ENCODE measurements at regions not wholly inside any gene's neighbourhood (a gene's known extent, or its start where the extent isn't known, plus 50 kb on each side); places are given as distances from the start of the nearest gene placed in this dataset.

GRCh38 chr13:53327680-53328315, 299.2 kb downstream of the OLFM4 start:
- H3K4me1 ChIP-seq (ENCODE audit: insufficient read depth, low read length), result no peaks in the 10 kb centered on the region
- H3K27me3 ChIP-seq (ENCODE audit: insufficient read depth, low read length), result no peaks in the 10 kb centered on the region
- no peak overlapping the region for H3K27ac ChIP-seq (ENCODE audit: low read depth, low read length)
- H3K4me3 ChIP-seq (ENCODE audit: low read length), result no peak overlapping the region
- WGBS, result 93% methylated on average over 3 of the region's 4 CpGs
- H3K9ac ChIP-seq (ENCODE audit: low read depth, low read length), result no peak overlapping the region
- H3K9me3 ChIP-seq (ENCODE audit: insufficient read depth, low read depth, low read length), result no peaks in the 10 kb centered on the region
- no peaks in the 10 kb centered on the region for H3K36me3 ChIP-seq (ENCODE audit: insufficient read depth, low read length)

- Histone ChIP-seq H3K9ac (ENCODE audit: low read depth, low read length) (no peak overlapping the region), H3K27ac (ENCODE audit: low read depth, low read length) (no peak overlapping the region), H3K4me1 (ENCODE audit: insufficient read depth, low read length) (peaks cover 4% of the 10 kb centered on the region; the same call in 1 of the 2 replicates), H3K4me3 (ENCODE audit: low read length) (no peak overlapping the region), H3K9me3 (ENCODE audit: insufficient read depth, low read depth, low read length) (no peaks in the 10 kb centered on the region), H3K36me3 (ENCODE audit: insufficient read depth, low read length) (no peaks in the 10 kb centered on the region), H3K27me3 (ENCODE audit: insufficient read depth, low read length) (peaks cover 3% of the 10 kb centered on the region; the same call in 1 of the 2 replicates)
- 94% methylated on average over 2 of the region's 4 CpGs for WGBS
Measured at GRCh38 chr13:53336441-53337160, 308.0 kb downstream of the OLFM4 start.

GRCh38 chr13:53338760-53339159, 310.1 kb downstream of the OLFM4 start:
- Histone ChIP-seq H3K4me1 (ENCODE audit: insufficient read depth, low read length) (peaks cover 16% of the 10 kb centered on the region), H3K9me3 (ENCODE audit: insufficient read depth, low read depth, low read length) (no peaks in the 10 kb centered on the region), H3K27me3 (ENCODE audit: insufficient read depth, low read length) (peaks cover 13% of the 10 kb centered on the region; the same call in 1 of the 2 replicates), H3K4me3 (ENCODE audit: low read length) (no peak overlapping the region), H3K36me3 (ENCODE audit: insufficient read depth, low read length) (no peaks in the 10 kb centered on the region), H3K9ac (ENCODE audit: low read depth, low read length) (no peak overlapping the region), H3K27ac (ENCODE audit: low read depth, low read length) (no peak overlapping the region)
- 94% methylated on average over 3 of the region's 3 CpGs for WGBS

- 100% methylated on average over 1 of the region's 1 CpG for WGBS
- no peak overlapping the region for H3K9ac ChIP-seq (ENCODE audit: low read depth, low read length)
- H3K4me3 ChIP-seq (ENCODE audit: low read length), result no peak overlapping the region
- no peaks in the 10 kb centered on the region for H3K36me3 ChIP-seq (ENCODE audit: insufficient read depth, low read length)
- H3K9me3 ChIP-seq (ENCODE audit: insufficient read depth, low read depth, low read length), result no peaks in the 10 kb centered on the region
- H3K4me1 ChIP-seq (ENCODE audit: insufficient read depth, low read length), result peaks cover 27% of the 10 kb centered on the region
- H3K27me3 ChIP-seq (ENCODE audit: insufficient read depth, low read length), result peaks cover 27% of the 10 kb centered on the region
- no peak overlapping the region for H3K27ac ChIP-seq (ENCODE audit: low read depth, low read length)
Measured at GRCh38 chr13:53340505-53341143, 312.0 kb downstream of the OLFM4 start.

- Histone ChIP-seq H3K9ac (ENCODE audit: low read depth, low read length) (no peak overlapping the region), H3K27me3 (ENCODE audit: insufficient read depth, low read length) (peaks cover 27% of the 10 kb centered on the region), H3K9me3 (ENCODE audit: insufficient read depth, low read depth, low read length) (no peaks in the 10 kb centered on the region), H3K27ac (ENCODE audit: low read depth, low read length) (no peak overlapping the region), H3K36me3 (ENCODE audit: insufficient read depth, low read length) (no peaks in the 10 kb centered on the region), H3K4me3 (ENCODE audit: low read length) (no peak overlapping the region), H3K4me1 (ENCODE audit: insufficient read depth, low read length) (peaks cover 27% of the 10 kb centered on the region)
- WGBS, result 78% methylated on average over 3 of the region's 3 CpGs
Measured at GRCh38 chr13:53341144-53341510, 312.5 kb downstream of the OLFM4 start.

- Histone ChIP-seq H3K36me3 (ENCODE audit: insufficient read depth, low read length) (no peaks in the 10 kb centered on the region), H3K4me1 (ENCODE audit: insufficient read depth, low read length) (peaks cover 27% of the 10 kb centered on the region), H3K4me3 (ENCODE audit: low read length) (0 out of 2 replicates have a peak overlapping the region, but pooled peaks have one; percentile 4), H3K9ac (ENCODE audit: low read depth, low read length) (0 out of 2 replicates have a peak overlapping the region, but pooled peaks have one; percentile 4), H3K27ac (ENCODE audit: low read depth, low read length) (peak overlapping the region; percentile 92; the same call in 1 of the 2 replicates), H3K27me3 (ENCODE audit: insufficient read depth, low read length) (peaks cover 27% of the 10 kb centered on the region), H3K9me3 (ENCODE audit: insufficient read depth, low read depth, low read length) (no peaks in the 10 kb centered on the region)
- 64% methylated on average over 3 of the region's 3 CpGs for WGBS
Measured at GRCh38 chr13:53342623-53343360, 314.2 kb downstream of the OLFM4 start.

- Histone ChIP-seq H3K9me3 (ENCODE audit: insufficient read depth, low read depth, low read length) (no peaks in the 10 kb centered on the region), H3K4me3 (ENCODE audit: low read length) (0 out of 2 replicates have a peak overlapping the region, but pooled peaks have one; percentile 4), H3K4me1 (ENCODE audit: insufficient read depth, low read length) (peaks cover 27% of the 10 kb centered on the region), H3K27ac (ENCODE audit: low read depth, low read length) (peak overlapping the region; percentile 92; the same call in 1 of the 2 replicates), H3K27me3 (ENCODE audit: insufficient read depth, low read length) (peaks cover 31% of the 10 kb centered on the region), H3K9ac (ENCODE audit: low read depth, low read length) (0 out of 2 replicates have a peak overlapping the region, but pooled peaks have one; percentile 4), H3K36me3 (ENCODE audit: insufficient read depth, low read length) (no peaks in the 10 kb centered on the region)
- WGBS, result 20% methylated on average over 1 of the region's 1 CpG
Measured at GRCh38 chr13:53343361-53343744, 314.7 kb downstream of the OLFM4 start.

- Histone ChIP-seq H3K9ac (ENCODE audit: low read depth, low read length) (no peak overlapping the region), H3K27me3 (ENCODE audit: insufficient read depth, low read length) (peaks cover 7% of the 10 kb centered on the region; the same call in 1 of the 2 replicates), H3K4me1 (ENCODE audit: insufficient read depth, low read length) (no peaks in the 10 kb centered on the region), H3K36me3 (ENCODE audit: insufficient read depth, low read length) (no peaks in the 10 kb centered on the region), H3K4me3 (ENCODE audit: low read length) (no peak overlapping the region), H3K27ac (ENCODE audit: low read depth, low read length) (no peak overlapping the region), H3K9me3 (ENCODE audit: insufficient read depth, low read depth, low read length) (no peaks in the 10 kb centered on the region)
- WGBS, result 88% methylated on average over 1 of the region's 1 CpG
Measured at GRCh38 chr13:53351021-53351420, 322.4 kb downstream of the OLFM4 start.

- no peak overlapping the region for H3K4me3 ChIP-seq (ENCODE audit: low read length)
- H3K9me3 ChIP-seq (ENCODE audit: insufficient read depth, low read depth, low read length), result no peaks in the 10 kb centered on the region
- H3K27ac ChIP-seq (ENCODE audit: low read depth, low read length), result no peak overlapping the region
- H3K27me3 ChIP-seq (ENCODE audit: insufficient read depth, low read length), result no peaks in the 10 kb centered on the region
- H3K36me3 ChIP-seq (ENCODE audit: insufficient read depth, low read length), result no peaks in the 10 kb centered on the region
- no peak overlapping the region for H3K9ac ChIP-seq (ENCODE audit: low read depth, low read length)
- WGBS, result 67% methylated on average over 3 of the region's 3 CpGs
- H3K4me1 ChIP-seq (ENCODE audit: insufficient read depth, low read length), result 0 out of 2 replicates have a peak, but pooled peaks cover 3% of the 10 kb centered on the region
Measured at GRCh38 chr13:53357582-53357981, 329.0 kb downstream of the OLFM4 start.

- Histone ChIP-seq H3K9me3 (ENCODE audit: insufficient read depth, low read depth, low read length) (no peaks in the 10 kb centered on the region), H3K9ac (ENCODE audit: low read depth, low read length) (no peak overlapping the region), H3K27me3 (ENCODE audit: insufficient read depth, low read length) (no peaks in the 10 kb centered on the region), H3K36me3 (ENCODE audit: insufficient read depth, low read length) (no peaks in the 10 kb centered on the region), H3K27ac (ENCODE audit: low read depth, low read length) (no peak overlapping the region), H3K4me1 (ENCODE audit: insufficient read depth, low read length) (peaks cover 9% of the 10 kb centered on the region), H3K4me3 (ENCODE audit: low read length) (no peak overlapping the region)
- WGBS, result 67% methylated on average over 1 of the region's 2 CpGs
Measured at GRCh38 chr13:53368948-53369347, 340.3 kb downstream of the OLFM4 start.

Data from HUES64 (cell line).